Liver (tissue), 8 donors: ENCODE measurements at regions not wholly inside any gene's neighbourhood (a gene's known extent, or its start where the extent isn't known, plus 50 kb on each side); places are given as distances from the start of the nearest gene placed in this dataset.

Experiments used
- DNase-seq: peaks from one replicate; pipeline ENCODE4 v3.0.0-alpha.2; 2017; ENCODE audit warnings: low spot score
- H3K27ac ChIP-seq, 2 donors: one replicate each; pipeline ENCODE4 v1.7.0; 2013; ENCODE audit warnings: inconsistent platforms in 2 of 2, low read length in 2 of 2, control low read depth in 1 of 2, low read depth in 1 of 2, mild to moderate bottlenecking in 1 of 2
- H3K27me3 ChIP-seq, 4 donors: one replicate each; pipeline versions ENCODE4 v1.6.1 to v1.7.0; 2013; ENCODE audit warnings: low read length in 3 of 4, inconsistent platforms in 1 of 4, mild to moderate bottlenecking in 1 of 4, moderate library complexity in 1 of 4; ENCODE audit not compliant: control insufficient read depth in 4 of 4, insufficient read depth in 4 of 4
- H3K36me3 ChIP-seq, 4 donors: one replicate each; pipeline versions ENCODE4 v1.6.1 to v1.7.0; 2013; ENCODE audit warnings: low read length in 3 of 4, mild to moderate bottlenecking in 3 of 4, low read depth in 1 of 4, moderate library complexity in 1 of 4; ENCODE audit not compliant: control insufficient read depth in 4 of 4, insufficient read depth in 3 of 4
- H3K4me1 ChIP-seq, 4 donors: one replicate each; pipeline versions ENCODE4 v1.6.1 to v1.7.0; 2013; ENCODE audit warnings: low read length in 3 of 4, mild to moderate bottlenecking in 3 of 4, moderate library complexity in 1 of 4; ENCODE audit not compliant: control insufficient read depth in 4 of 4, insufficient read depth in 4 of 4
- H3K4me3 ChIP-seq, 3 donors: one replicate each; pipeline versions ENCODE4 v1.6.1 to v1.7.0; 2013; ENCODE audit warnings: low read length in 3 of 3, control low read depth in 1 of 3, low read depth in 1 of 3, mild to moderate bottlenecking in 1 of 3
- H3K9ac ChIP-seq, 2 donors: one replicate each; pipeline ENCODE4 v1.7.0; 2013; ENCODE audit warnings: low read length in 2 of 2, mild to moderate bottlenecking in 2 of 2, moderate library complexity in 2 of 2, control low read depth in 1 of 2, low read depth in 1 of 2
- H3K9me3 ChIP-seq, 4 donors: one replicate each; pipeline versions ENCODE4 v1.6.1 to v1.7.0; 2013; ENCODE audit warnings: low read length in 3 of 4; ENCODE audit not compliant: control insufficient read depth in 4 of 4
- ATF3 ChIP-seq: IDR thresholded peaks from 2 replicates; pipeline ENCODE4 v1.6.1; 2016; ENCODE audit warnings: antibody characterized with exemption
- CTCF ChIP-seq: fragments of 150-350 bp; IDR thresholded peaks from 2 replicates; pipeline ENCODE4 v1.5.1; 2017; ENCODE audit warnings: improper control_type of control experiment, low read depth, low read length; ENCODE audit not compliant: missing input control
- EGR1 ChIP-seq, 2 donors: IDR thresholded peaks; 2 replicates each; pipeline ENCODE4 v1.6.1; 2016 to 2018; ENCODE audit warnings: antibody characterized with exemption in 2 of 2, low read depth in 2 of 2
- FOXA2 ChIP-seq: IDR thresholded peaks from 2 replicates; pipeline ENCODE4 v1.6.1; 2016; ENCODE audit warnings: antibody characterized with exemption
- HNF4A ChIP-seq, 2 donors: conservative IDR thresholded peaks; 2 replicates each; pipeline ENCODE4 v1.6.1; 2016; ENCODE audit warnings: antibody characterized with exemption in 2 of 2, mild to moderate bottlenecking in 2 of 2
- MAX ChIP-seq: IDR thresholded peaks from 2 replicates; pipeline ENCODE4 v1.6.1; 2016; ENCODE audit warnings: antibody characterized with exemption
- NR2F2 ChIP-seq: IDR thresholded peaks from 2 replicates; pipeline ENCODE4 v1.6.1; 2016; ENCODE audit warnings: antibody characterized with exemption
- REST ChIP-seq: IDR thresholded peaks from 2 replicates; pipeline ENCODE4 v1.6.1; 2016; ENCODE audit warnings: antibody characterized with exemption, mild to moderate bottlenecking
- SP1 ChIP-seq: IDR thresholded peaks from 2 replicates; pipeline ENCODE4 v1.6.1; 2018; ENCODE audit warnings: antibody characterized with exemption, mild to moderate bottlenecking
- TAF1 ChIP-seq: conservative IDR thresholded peaks from 2 replicates; pipeline ENCODE4 v1.6.1; 2016; ENCODE audit warnings: antibody characterized with exemption, mild to moderate bottlenecking
- YY1 ChIP-seq: IDR thresholded peaks from 2 replicates; pipeline ENCODE4 v1.6.1; 2016; ENCODE audit warnings: antibody characterized with exemption, mild to moderate bottlenecking
- WGBS: extraction: QIAGEN DNeasy Blood & Tissue Kit; methylation state at CpG from one replicate; pipeline ENCODE4 v1.1.7; 2013; 5-methylcytosine and 5-hydroxymethylcytosine counted together
- TF ChIP-seq, protein P1 (sequence below): IDR thresholded peaks from 2 replicates; pipeline ENCODE4 v1.6.1; 2016; ENCODE audit warnings: antibody characterized with exemption
- donor health status: healthy.
- donor health status: healthy.
- donor health status: healthy.
- donor health status: healthy.
- donor health status: healthy.

DNA sequence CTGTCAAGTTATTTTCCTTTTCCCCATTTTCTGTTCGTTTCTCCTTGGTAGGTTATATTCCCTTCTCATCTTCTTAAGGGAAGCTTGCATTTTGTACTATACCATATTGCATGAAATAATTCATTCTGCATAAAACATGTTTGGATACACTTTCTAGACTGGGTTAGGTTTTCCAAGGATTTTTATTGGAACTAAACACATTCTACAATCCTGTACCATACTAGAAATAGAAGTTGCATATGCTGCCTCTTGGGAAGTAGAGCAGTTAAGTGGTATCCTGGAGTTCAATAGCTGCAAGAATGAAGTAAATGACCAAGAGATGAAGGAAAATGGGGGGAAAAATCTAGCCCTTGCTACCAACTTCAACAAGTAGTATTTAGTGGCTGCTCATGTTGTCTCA lies 393.7 kb upstream of the SLIT2 start:
- WGBS: 80% methylated on average over 1 of the region's 1 CpG

DNA sequence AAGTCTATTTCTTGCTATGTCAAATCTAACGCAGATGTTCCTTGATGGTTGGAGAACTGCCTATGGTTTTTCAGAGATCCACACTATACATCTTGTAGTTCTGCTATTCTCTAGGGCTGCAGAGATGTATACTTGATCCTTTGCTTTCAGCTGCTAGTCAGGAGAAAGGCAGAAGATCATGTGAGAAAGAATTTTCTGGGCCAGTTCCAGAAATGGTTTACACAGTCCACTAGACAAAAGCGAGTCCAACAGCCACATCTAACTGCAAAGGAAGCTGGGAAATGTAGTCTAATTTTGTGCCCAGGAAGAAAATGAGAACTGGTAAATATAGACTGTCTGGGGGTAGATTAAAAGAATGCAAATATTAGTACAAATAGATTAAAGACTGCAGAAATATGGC lies 394.3 kb upstream of the SLIT2 start:
- H3K27me3 ChIP-seq: no peaks in the 10 kb centered on the region
- no peak for TF ChIP-seq TAF1
- TF ChIP-seq MAX: no peak
- TF ChIP-seq CTCF: no peak
- no peak for TF ChIP-seq YY1
- no peak for TF ChIP-seq NR2F2
- TF ChIP-seq ATF3: no peak
- TF ChIP-seq SP1: no peak
- no peak for TF ChIP-seq HNF4A (conservative IDR thresholded peaks at IDR 0.05)
- no peak for TF ChIP-seq EGR1 (IDR thresholded peaks at IDR 0.05; ENCODE audit: low read depth in 2 of 2)
- TF ChIP-seq REST: no peak
- TF ChIP-seq FOXA2: no peak
- H3K9me3 ChIP-seq: no peaks in the 10 kb centered on the region
- WGBS: 51% methylated on average over 2 of the region's 2 CpGs
- no peak overlapping the region for H3K9ac ChIP-seq
- no peaks in the 10 kb centered on the region for H3K4me1 ChIP-seq
- H3K4me3 ChIP-seq: no peak overlapping the region
- DNase-seq: no peak
- H3K27ac ChIP-seq: no peak overlapping the region
- H3K36me3 ChIP-seq: no peaks in the 10 kb centered on the region

More for the DNA sequence above, 393.7 kb upstream of the SLIT2 start:
- Histone ChIP-seq H3K9ac (no peak overlapping the region), H3K27ac (no peak overlapping the region), H3K4me1 (no peaks in the 10 kb centered on the region), H3K4me3 (no peak overlapping the region), H3K27me3 (no peaks in the 10 kb centered on the region), H3K36me3 (no peaks in the 10 kb centered on the region), H3K9me3 (no peaks in the 10 kb centered on the region)
- no peak for TF ChIP-seq FOXA2
- no peak for TF ChIP-seq TAF1
- TF ChIP-seq HNF4A (conservative IDR thresholded peaks at IDR 0.05): no peak
- TF ChIP-seq SP1: no peak
- no peak for TF ChIP-seq EGR1 (IDR thresholded peaks at IDR 0.05; ENCODE audit: low read depth in 2 of 2)
- no peak for DNase-seq

DNA sequence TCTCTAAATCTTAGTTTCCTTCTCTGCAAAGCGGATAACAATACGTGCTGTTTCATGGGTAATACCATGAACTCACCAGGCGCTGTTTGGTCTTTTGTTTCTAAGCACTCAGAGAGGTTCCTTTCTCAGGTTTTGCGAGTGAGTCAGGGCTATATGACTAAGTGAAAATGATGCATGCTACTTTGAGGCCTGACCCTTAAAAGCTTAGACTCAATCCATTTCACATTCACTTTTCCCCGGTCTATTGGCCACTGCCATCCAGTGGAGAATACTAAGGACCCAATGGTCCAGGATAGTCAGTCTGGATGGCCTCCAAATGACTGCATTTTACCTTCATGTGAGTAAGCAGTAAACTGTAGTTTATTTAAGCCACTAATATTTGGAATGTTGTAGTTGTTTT lies 400.8 kb upstream of the SLIT2 start:
- TF ChIP-seq TAF1 (no peak), MAX (no peak)
- TF ChIP-seq, protein P1, sequence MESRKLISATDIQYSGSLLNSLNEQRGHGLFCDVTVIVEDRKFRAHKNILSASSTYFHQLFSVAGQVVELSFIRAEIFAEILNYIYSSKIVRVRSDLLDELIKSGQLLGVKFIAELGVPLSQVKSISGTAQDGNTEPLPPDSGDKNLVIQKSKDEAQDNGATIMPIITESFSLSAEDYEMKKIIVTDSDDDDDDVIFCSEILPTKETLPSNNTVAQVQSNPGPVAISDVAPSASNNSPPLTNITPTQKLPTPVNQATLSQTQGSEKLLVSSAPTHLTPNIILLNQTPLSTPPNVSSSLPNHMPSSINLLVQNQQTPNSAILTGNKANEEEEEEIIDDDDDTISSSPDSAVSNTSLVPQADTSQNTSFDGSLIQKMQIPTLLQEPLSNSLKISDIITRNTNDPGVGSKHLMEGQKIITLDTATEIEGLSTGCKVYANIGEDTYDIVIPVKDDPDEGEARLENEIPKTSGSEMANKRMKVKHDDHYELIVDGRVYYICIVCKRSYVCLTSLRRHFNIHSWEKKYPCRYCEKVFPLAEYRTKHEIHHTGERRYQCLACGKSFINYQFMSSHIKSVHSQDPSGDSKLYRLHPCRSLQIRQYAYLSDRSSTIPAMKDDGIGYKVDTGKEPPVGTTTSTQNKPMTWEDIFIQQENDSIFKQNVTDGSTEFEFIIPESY: no peak
- WGBS: 90% methylated on average over 5 of the region's 5 CpGs

More for the DNA sequence above, 400.8 kb upstream of the SLIT2 start:
- Histone ChIP-seq H3K27ac (no peak overlapping the region), H3K27me3 (no peaks in the 10 kb centered on the region), H3K4me1 (no peaks in the 10 kb centered on the region), H3K9ac (no peak overlapping the region), H3K4me3 (no peak overlapping the region), H3K9me3 (no peaks in the 10 kb centered on the region), H3K36me3 (no peaks in the 10 kb centered on the region)
- no peak for DNase-seq
